HUES48 (cell line): ENCODE measurements at regions not wholly inside any gene's neighbourhood (a gene's known extent, or its start where the extent isn't known, plus 50 kb on each side); places are given as distances from the start of the nearest gene placed in this dataset.

Source experiments
- H3K27ac ChIP-seq: one replicate; pipeline ENCODE4 v1.7.0; 2013; ENCODE audit warnings: low read depth, low read length, inconsistent platforms
- H3K27me3 ChIP-seq: 2 replicates; pipeline ENCODE4 v1.6.1; 2013; ENCODE audit warnings: mild to moderate bottlenecking, low read length; ENCODE audit not compliant: control insufficient read depth, insufficient read depth
- H3K36me3 ChIP-seq: 2 replicates; pipeline ENCODE4 v1.6.1; 2013; ENCODE audit warnings: low read length; ENCODE audit not compliant: control insufficient read depth, insufficient read depth
- H3K4me1 ChIP-seq: 2 replicates; pipeline ENCODE4 v1.6.1; 2013; ENCODE audit warnings: mild to moderate bottlenecking, low read length; ENCODE audit not compliant: control insufficient read depth, insufficient read depth
- H3K4me3 ChIP-seq: 2 replicates; pipeline ENCODE4 v1.5.1; 2013; ENCODE audit warnings: mild to moderate bottlenecking, low read depth, low read length
- H3K9ac ChIP-seq: 2 replicates; pipeline ENCODE4 v1.6.1; 2013; ENCODE audit warnings: mild to moderate bottlenecking, low read depth, low read length, moderate library complexity
- H3K9me3 ChIP-seq: 2 replicates; pipeline ENCODE4 v1.6.1; 2013; ENCODE audit warnings: low read length; ENCODE audit not compliant: control insufficient read depth, insufficient read depth

GRCh38 chr9:75609401-75609800 lies 281.1 kb upstream of the PCSK5 start:
- Histone ChIP-seq H3K36me3 (no peaks in the 10 kb centered on the region), H3K9ac (no peak overlapping the region), H3K4me1 (no peaks in the 10 kb centered on the region), H3K27ac (no peak overlapping the region), H3K4me3 (no peak overlapping the region), H3K9me3 (no peaks in the 10 kb centered on the region), H3K27me3 (no peaks in the 10 kb centered on the region)

- no peak overlapping the region for H3K9ac ChIP-seq
- no peak overlapping the region for H3K4me3 ChIP-seq
- peaks cover 1% of the 10 kb centered on the region; the same call in 1 of the 2 replicates for H3K4me1 ChIP-seq
- no peak overlapping the region for H3K27ac ChIP-seq
- H3K9me3 ChIP-seq: no peaks in the 10 kb centered on the region
- no peaks in the 10 kb centered on the region for H3K27me3 ChIP-seq
- no peaks in the 10 kb centered on the region for H3K36me3 ChIP-seq
Observed at GRCh38 chr9:75610246-75610645, 280.2 kb upstream of the PCSK5 start.

GRCh38 chr9:75612205-75612604 lies 278.3 kb upstream of the PCSK5 start:
- no peak overlapping the region for H3K9ac ChIP-seq
- peaks cover 4% of the 10 kb centered on the region; the same call in 1 of the 2 replicates for H3K4me1 ChIP-seq
- H3K4me3 ChIP-seq: no peak overlapping the region
- H3K27ac ChIP-seq: no peak overlapping the region
- no peaks in the 10 kb centered on the region for H3K27me3 ChIP-seq
- H3K36me3 ChIP-seq: no peaks in the 10 kb centered on the region
- no peaks in the 10 kb centered on the region for H3K9me3 ChIP-seq

- no peaks in the 10 kb centered on the region for H3K36me3 ChIP-seq
- no peaks in the 10 kb centered on the region for H3K9me3 ChIP-seq
- no peak overlapping the region for H3K27ac ChIP-seq
- H3K4me1 ChIP-seq: peaks cover 4% of the 10 kb centered on the region; the same call in 1 of the 2 replicates
- no peak overlapping the region for H3K4me3 ChIP-seq
- no peaks in the 10 kb centered on the region for H3K27me3 ChIP-seq
- H3K9ac ChIP-seq: no peak overlapping the region
Observed at GRCh38 chr9:75612754-75613153, 277.7 kb upstream of the PCSK5 start.

GRCh38 chr9:75615284-75615683 lies 275.2 kb upstream of the PCSK5 start:
- Histone ChIP-seq H3K27me3 (no peaks in the 10 kb centered on the region), H3K4me1 (peaks cover 4% of the 10 kb centered on the region; the same call in 1 of the 2 replicates), H3K36me3 (no peaks in the 10 kb centered on the region), H3K27ac (no peak overlapping the region), H3K9ac (no peak overlapping the region), H3K4me3 (no peak overlapping the region), H3K9me3 (no peaks in the 10 kb centered on the region)

GRCh38 chr9:75616052-75616451 lies 274.4 kb upstream of the PCSK5 start:
- no peaks in the 10 kb centered on the region for H3K36me3 ChIP-seq
- H3K27me3 ChIP-seq: no peaks in the 10 kb centered on the region
- no peak overlapping the region for H3K9ac ChIP-seq
- H3K4me3 ChIP-seq: no peak overlapping the region
- no peaks in the 10 kb centered on the region for H3K9me3 ChIP-seq
- H3K4me1 ChIP-seq: peaks cover 4% of the 10 kb centered on the region; the same call in 1 of the 2 replicates
- H3K27ac ChIP-seq: no peak overlapping the region

- Histone ChIP-seq H3K27me3 (no peaks in the 10 kb centered on the region), H3K9ac (no peak overlapping the region), H3K27ac (no peak overlapping the region), H3K4me3 (no peak overlapping the region), H3K36me3 (no peaks in the 10 kb centered on the region), H3K9me3 (no peaks in the 10 kb centered on the region), H3K4me1 (peaks cover 4% of the 10 kb centered on the region; the same call in 1 of the 2 replicates)
Observed at GRCh38 chr9:75616841-75617566, 273.5 kb upstream of the PCSK5 start.

GRCh38 chr9:75623462-75623861 lies 267.0 kb upstream of the PCSK5 start:
- H3K36me3 ChIP-seq: no peaks in the 10 kb centered on the region
- no peak overlapping the region for H3K4me3 ChIP-seq
- H3K27ac ChIP-seq: no peak overlapping the region
- no peaks in the 10 kb centered on the region for H3K27me3 ChIP-seq
- no peaks in the 10 kb centered on the region for H3K9me3 ChIP-seq
- H3K9ac ChIP-seq: no peak overlapping the region
- H3K4me1 ChIP-seq: peaks cover under 1% of the 10 kb centered on the region; the same call in 1 of the 2 replicates

- H3K27me3 ChIP-seq: no peaks in the 10 kb centered on the region
- no peak overlapping the region for H3K4me3 ChIP-seq
- no peak overlapping the region for H3K9ac ChIP-seq
- H3K27ac ChIP-seq: no peak overlapping the region
- peaks cover 6% of the 10 kb centered on the region; the same call in 1 of the 2 replicates for H3K4me1 ChIP-seq
- H3K9me3 ChIP-seq: no peaks in the 10 kb centered on the region
- no peaks in the 10 kb centered on the region for H3K36me3 ChIP-seq
Observed at GRCh38 chr9:75624998-75625397, 265.5 kb upstream of the PCSK5 start.

- H3K9me3 ChIP-seq: no peaks in the 10 kb centered on the region
- no peak overlapping the region for H3K4me3 ChIP-seq
- H3K27me3 ChIP-seq: no peaks in the 10 kb centered on the region
- H3K27ac ChIP-seq: no peak overlapping the region
- H3K36me3 ChIP-seq: no peaks in the 10 kb centered on the region
- H3K4me1 ChIP-seq: peaks cover 6% of the 10 kb centered on the region; the same call in 1 of the 2 replicates
- no peak overlapping the region for H3K9ac ChIP-seq
Observed at GRCh38 chr9:75626860-75627259, 263.6 kb upstream of the PCSK5 start.

- Histone ChIP-seq H3K4me1 (peaks cover 6% of the 10 kb centered on the region; the same call in 1 of the 2 replicates), H3K9me3 (no peaks in the 10 kb centered on the region), H3K27me3 (no peaks in the 10 kb centered on the region), H3K36me3 (no peaks in the 10 kb centered on the region), H3K27ac (no peak overlapping the region), H3K9ac (no peak overlapping the region), H3K4me3 (no peak overlapping the region)
Observed at GRCh38 chr9:75628952-75629351, 261.5 kb upstream of the PCSK5 start.
